ENCODE measurements at regions not wholly inside any gene's neighbourhood (a gene's known extent, or its start where the extent isn't known, plus 50 kb on each side); places are given as distances from the start of the nearest gene placed in this dataset.

GRCh38 chr18:44054514-44054913 is 626.2 kb upstream of the SETBP1 start:
- TF ChIP-seq FOXP2 (optimal IDR thresholded peaks at IDR 0.05; ENCODE audit: borderline replicate concordance, extremely low read depth, extremely low read length, insufficient read depth) (no peak), TAF1 (IDR thresholded peaks at IDR 0.05; ENCODE audit: borderline replicate concordance, insufficient read depth, low read length) (no peak), POLR2AphosphoS5 (IDR thresholded peaks at IDR 0.05; ENCODE audit: low read depth, low read length) (no peak), SIN3A (IDR thresholded peaks at IDR 0.05; ENCODE audit: borderline replicate concordance, insufficient read depth, low read length) (no peak)

GRCh38 chr18:44060197-44060596 is 620.5 kb upstream of the SETBP1 start:
- TF ChIP-seq REST (IDR thresholded peaks at IDR 0.05; ENCODE audit: insufficient read depth in 1 of 2, low read depth in 2 of 2, low read length in 2 of 2) (no peak), SIN3A (IDR thresholded peaks at IDR 0.05; ENCODE audit: borderline replicate concordance, insufficient read depth, low read length) (no peak), TAF1 (IDR thresholded peaks at IDR 0.05; ENCODE audit: borderline replicate concordance, insufficient read depth, low read length) (no peak), POLR2AphosphoS5 (IDR thresholded peaks at IDR 0.05; ENCODE audit: low read depth, low read length) (no peak), FOXP2 (optimal IDR thresholded peaks at IDR 0.05; ENCODE audit: borderline replicate concordance, extremely low read depth, extremely low read length, insufficient read depth) (no peak)

- TF ChIP-seq POLR2AphosphoS5 (IDR thresholded peaks at IDR 0.05; ENCODE audit: low read depth, low read length) (no peak), REST (IDR thresholded peaks at IDR 0.05; ENCODE audit: insufficient read depth in 1 of 2, low read depth in 2 of 2, low read length in 2 of 2) (no peak), SIN3A (IDR thresholded peaks at IDR 0.05; ENCODE audit: borderline replicate concordance, insufficient read depth, low read length) (no peak)
Measured at GRCh38 chr18:44061438-44061837, 619.2 kb upstream of the SETBP1 start.

GRCh38 chr18:44062345-44062744 is 618.3 kb upstream of the SETBP1 start:
- TF ChIP-seq FOXP2 (optimal IDR thresholded peaks at IDR 0.05; ENCODE audit: borderline replicate concordance, extremely low read depth, extremely low read length, insufficient read depth): no peak
- no peak for TF ChIP-seq REST (IDR thresholded peaks at IDR 0.05; ENCODE audit: insufficient read depth in 1 of 2, low read depth in 2 of 2, low read length in 2 of 2)
- no peak for TF ChIP-seq TAF1 (IDR thresholded peaks at IDR 0.05; ENCODE audit: borderline replicate concordance, insufficient read depth, low read length)
- TF ChIP-seq POLR2AphosphoS5 (IDR thresholded peaks at IDR 0.05; ENCODE audit: low read depth, low read length): no peak
- TF ChIP-seq SIN3A (IDR thresholded peaks at IDR 0.05; ENCODE audit: borderline replicate concordance, insufficient read depth, low read length): no peak

GRCh38 chr18:44065206-44065605 is 615.5 kb upstream of the SETBP1 start:
- TF ChIP-seq TAF1 (IDR thresholded peaks at IDR 0.05; ENCODE audit: borderline replicate concordance, insufficient read depth, low read length): no peak
- TF ChIP-seq POLR2AphosphoS5 (IDR thresholded peaks at IDR 0.05; ENCODE audit: low read depth, low read length): no peak
- no peak for TF ChIP-seq REST (IDR thresholded peaks at IDR 0.05; ENCODE audit: insufficient read depth in 1 of 2, low read depth in 2 of 2, low read length in 2 of 2)
- no peak for TF ChIP-seq FOXP2 (optimal IDR thresholded peaks at IDR 0.05; ENCODE audit: borderline replicate concordance, extremely low read depth, extremely low read length, insufficient read depth)
- TF ChIP-seq SIN3A (IDR thresholded peaks at IDR 0.05; ENCODE audit: borderline replicate concordance, insufficient read depth, low read length): no peak

Data from PFSK-1 (cell line).